GM19193 (cell line): ENCODE measurements at regions not wholly inside any gene's neighbourhood (a gene's known extent, or its start where the extent isn't known, plus 50 kb on each side); places are given as distances from the start of the nearest gene placed in this dataset.

Experiments used
- POLR2A ChIP-seq: IDR thresholded peaks from 4 replicates; pipeline ENCODE4 v1.6.1; 2011; ENCODE audit not compliant: insufficient read depth, insufficient read length; ENCODE audit errors: extremely low read depth

DNA sequence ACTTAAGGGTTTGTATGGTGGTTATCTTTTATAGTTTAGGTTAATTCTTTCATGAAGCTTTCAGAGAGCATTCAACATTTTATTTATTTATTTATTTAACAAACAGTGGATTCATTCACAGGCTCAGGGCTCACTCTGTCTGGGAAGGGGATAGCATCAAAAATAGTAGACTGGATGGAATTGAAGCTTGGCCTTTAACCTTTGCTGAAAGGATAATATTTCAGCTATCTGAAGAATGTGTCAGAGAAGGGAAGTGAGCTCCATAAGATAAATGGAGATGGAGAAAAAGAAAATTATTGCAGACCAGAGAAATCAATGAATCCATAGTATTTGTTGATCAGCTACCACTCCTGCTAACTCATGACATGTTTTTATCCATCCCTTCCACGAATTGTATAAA is 305.6 kb downstream of the COG6 start:
- TF ChIP-seq POLR2A = no peak

DNA sequence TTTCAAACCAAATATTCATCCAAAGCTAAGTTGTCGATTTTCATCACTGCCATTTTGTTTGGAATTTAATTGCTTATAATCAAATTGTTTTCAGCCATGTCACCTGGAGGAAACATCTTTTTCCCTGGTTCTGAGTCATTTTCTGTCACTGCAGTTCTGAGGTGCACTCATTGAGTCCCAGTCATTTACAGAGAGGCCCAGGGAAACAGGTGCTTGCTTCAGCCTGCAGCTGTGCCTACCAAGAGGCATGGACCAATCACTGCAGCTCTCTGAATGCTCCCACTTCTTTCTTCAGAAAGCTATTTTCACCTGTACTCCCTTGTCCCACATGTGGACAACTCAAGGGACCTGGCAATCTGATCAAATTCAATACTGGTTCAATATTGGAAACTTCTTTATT is 308.1 kb downstream of the COG6 start:
- TF ChIP-seq POLR2A = no peak

DNA sequence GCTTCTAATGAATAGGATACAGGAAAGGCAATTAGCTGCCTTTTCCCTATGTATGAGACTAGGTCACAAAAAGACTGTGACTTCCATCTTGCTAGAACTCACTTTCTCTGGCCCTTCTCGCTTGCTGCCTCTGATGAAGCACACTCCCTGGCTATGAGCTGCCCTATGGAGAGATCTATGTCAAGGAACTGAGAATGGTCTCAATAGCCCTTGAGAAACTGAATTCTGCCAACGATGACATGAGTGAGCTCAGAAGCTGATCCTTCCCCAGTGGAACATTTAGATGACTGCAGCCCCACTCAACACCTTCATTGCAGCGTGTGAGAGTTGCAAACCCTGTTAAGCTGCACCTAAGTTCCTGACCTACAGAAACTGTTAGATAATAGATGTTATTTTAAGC is 309.8 kb downstream of the COG6 start:
- TF ChIP-seq POLR2A = no peak

DNA sequence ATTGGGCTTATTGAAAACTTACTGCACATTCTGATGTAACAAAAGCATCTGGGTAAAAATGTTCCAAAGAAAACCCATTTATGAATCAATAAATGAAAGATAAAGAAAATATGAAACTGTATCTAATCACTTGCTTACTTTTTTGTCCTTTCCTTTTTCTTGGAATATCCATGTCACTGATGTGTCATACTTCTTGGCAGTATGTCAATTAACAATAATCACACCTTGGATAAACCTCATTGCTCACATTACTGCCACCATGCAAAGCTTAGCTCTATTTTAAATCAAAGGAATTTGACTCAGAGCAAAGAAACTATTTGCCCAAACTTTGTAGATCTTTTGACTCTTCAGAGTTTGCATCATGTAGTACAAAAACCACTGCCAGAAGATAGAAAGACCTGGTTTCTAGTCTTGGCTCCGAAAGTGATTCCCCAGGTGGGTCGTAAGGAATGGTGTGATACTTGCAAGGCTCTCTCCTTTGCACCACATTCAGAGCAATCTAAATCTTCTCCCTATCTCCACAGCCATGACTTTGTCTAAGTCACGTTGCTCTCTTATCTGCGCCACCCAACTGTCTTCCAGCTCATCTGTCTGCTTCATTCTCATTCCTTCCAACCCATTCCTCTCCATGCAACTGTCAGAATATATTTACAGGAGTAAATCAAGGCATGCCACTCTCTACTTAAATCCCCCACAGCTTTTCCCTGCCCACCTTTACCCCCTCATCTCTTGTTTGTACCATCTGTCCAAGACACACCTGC is 311.9 kb downstream of the COG6 start:
- TF ChIP-seq POLR2A = no peak

DNA sequence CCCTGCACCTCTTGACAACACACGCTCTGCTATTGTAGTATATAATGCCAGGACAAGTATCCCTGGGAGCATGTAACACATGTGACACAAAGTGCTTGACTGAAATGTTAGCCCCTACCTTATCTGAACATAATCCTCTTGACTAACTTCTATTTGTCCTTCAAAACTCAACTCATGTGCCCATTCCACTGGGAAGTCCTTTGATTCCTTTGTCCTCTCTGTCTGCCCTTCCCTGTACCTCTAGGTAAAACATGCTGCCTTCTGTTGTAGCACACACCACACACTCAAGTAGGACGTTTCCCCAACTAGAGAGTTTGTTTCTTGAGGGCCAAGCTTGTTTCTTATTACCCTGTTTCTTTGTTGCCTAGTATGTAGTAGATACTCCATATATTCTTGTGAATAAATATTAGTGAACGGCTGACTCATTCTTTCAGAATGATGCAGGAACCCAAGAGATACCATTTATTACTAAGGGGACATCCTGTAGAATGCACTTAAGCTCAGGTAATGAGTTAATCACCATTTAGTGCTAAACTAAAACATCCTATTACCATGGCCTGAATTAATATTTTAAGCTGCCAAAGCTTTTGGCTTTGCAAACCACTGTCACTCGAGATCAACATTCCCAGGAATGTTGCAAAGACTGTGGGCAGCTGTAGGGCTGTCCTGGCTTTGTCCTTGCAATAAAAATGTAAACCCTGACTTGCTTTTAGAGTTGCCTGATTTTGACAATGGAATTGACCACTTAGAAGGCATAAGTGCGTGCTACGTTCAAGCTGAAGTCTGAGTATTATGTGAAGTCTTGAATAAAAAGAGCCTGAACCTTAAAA is 313.4 kb downstream of the COG6 start:
- no peak for TF ChIP-seq POLR2A

DNA sequence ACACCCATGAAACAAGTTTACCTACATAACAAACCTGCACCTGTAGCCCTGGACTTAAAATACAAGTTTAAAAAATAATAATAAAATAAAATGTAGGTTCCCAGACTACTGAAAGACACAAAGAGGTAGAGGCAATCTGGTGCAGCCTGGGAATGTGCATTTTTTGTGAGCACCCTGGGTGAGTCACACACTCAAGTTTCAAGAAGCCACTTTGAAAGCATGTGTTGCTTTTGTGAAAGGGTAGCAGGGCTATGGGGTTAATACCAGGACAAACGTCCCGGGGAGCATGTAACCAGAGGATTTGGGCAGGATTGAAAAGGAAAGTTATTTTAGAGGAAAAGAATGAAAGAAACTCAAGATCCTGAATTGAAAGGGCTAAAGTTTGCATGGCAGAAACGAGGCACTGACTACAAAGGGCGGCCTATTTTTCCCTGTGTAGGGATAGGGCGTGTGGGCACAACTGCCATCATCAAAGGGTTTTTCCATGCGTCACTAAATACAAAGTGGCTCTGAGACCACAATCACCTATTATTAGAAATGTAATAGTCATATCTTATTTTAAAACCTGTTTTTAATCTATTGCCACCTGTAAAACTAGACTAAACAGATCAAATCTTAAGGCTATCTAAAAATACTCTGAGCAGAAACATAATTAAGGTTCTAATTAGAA is 314.9 kb downstream of the COG6 start:
- no peak for TF ChIP-seq POLR2A

DNA sequence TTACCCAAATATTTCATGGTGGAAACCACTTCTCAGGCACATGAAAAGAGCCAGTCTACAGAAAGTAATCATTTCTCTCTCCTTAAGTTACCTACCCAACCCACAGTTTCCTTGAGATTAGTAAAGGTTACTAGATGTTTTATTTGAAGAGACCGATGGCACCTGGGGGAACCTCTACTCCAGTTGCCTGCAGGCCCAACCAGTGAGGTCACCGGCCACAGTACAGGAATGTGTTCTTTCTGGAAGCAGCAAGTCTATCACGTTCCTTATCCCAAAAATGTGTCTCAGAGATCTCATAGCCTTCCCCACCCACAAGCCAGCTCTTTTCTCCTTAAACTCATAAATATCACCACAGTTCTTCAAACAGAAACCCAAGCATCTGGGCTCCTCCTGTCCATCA is 316.1 kb downstream of the COG6 start:
- no peak for TF ChIP-seq POLR2A

DNA sequence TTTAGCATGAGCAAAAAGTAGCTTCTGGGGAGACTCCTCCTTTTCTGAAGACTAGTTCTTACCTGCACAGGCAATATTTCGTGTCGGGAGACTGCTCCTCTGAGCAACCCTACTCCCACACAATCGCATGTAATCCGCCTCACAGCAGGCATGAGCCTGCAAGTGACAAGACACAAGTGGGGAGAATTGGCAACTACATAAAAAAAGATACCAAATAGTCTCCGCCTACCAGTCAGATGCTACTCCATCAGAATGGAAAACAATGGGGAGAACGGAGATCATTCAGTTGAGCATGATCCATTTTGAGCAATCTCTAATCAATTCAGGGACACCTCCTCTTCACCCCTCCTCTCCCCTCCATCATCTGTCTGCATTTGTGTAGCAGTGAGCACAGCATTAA is 321.0 kb downstream of the COG6 start:
- TF ChIP-seq POLR2A = no peak

DNA sequence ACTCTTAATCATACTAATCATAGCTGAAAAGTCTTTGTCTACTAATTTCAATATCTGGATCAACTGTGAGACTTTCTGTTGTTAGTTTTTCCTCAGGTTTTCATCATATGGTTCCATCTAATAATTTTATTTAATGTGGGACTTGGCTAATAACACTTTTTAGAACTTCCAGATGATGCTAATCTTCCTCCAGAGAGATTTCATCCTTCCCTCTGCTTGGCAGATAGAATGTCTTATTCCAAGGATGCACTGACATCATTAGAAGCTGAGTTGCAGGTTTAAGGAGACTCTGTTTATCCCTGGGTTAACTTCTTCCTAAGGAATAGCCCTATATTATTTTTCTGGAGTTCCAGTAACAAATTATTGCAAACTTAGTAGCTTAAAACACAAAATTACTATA is 325.6 kb downstream of the COG6 start:
- TF ChIP-seq POLR2A = no peak

DNA sequence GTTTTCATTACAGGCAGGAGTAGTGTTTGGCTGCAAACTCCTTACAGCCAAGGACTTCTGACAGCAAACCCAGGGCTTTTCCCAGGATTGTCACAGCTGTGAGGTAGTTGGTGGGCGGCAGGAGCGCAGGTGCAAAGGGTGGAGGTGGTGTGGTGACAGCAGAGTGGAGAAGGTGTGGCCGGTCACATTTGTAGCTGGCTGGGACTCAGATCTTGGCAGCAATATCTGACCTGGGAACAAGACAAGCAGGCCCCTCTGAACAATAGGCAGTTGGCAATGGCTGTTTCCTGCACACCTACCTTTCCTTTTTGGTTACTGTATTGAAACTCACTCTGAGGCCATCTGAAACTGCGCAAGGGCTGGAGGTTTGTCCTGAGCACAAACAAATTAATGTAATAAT is 327.3 kb downstream of the COG6 start:
- TF ChIP-seq POLR2A = no peak

DNA sequence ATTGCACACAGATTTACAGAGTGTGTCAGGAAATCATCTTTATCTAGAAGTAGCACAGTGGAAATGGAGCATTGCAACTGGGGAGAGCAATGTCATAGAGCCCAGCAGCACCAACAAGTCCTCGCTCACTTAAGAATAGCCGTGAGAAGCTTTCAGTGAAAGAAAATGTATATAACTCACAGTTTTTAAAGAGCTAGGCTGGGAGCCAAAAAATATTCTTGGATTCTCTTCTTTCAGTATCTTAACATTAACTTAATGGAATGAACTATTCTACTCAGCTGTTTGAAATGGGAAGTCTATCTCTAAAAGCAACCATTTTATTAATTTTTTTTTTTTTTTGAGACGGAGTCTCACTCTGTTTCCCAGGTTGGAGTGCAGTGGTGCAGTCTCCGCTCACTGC is 329.6 kb downstream of the COG6 start:
- no peak for TF ChIP-seq POLR2A

DNA sequence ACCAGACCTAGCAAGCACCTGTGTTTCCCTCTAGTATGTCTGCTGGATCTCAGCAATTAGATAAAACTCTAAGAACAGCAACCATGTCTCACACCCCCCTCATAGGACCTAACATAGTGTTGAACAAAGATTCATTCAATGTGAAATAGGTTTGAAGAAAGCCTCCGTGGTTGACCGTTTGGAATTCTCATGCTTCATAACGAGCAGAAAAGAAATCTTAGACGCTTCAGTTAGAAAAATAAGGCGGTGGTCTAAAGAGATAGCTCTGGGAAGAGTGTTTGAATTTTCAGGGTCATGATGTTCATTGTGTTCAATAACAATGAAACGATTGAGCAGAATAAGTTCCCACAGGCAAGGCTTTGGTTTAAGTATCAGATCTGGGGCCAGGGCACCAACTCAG is 332.9 kb downstream of the COG6 start:
- no peak for TF ChIP-seq POLR2A

DNA sequence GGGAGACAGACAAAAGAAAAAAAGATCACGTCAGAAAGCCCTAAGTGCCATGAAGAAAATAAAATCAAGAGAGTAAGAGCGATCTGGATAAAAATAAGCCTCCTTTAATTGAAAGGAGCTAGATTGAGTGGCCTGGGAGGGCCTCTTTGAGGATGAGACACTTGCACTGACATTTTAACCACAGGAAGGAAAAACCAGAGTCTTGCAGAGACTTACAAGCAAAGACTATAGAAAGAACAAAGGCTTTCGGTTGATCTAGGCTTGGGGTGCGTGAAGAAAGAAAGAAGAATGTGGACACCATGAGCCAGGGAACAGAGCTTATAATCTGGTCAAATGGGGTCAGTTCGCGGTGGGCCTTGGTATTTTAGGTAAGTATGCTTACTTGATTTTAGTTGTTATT is 342.7 kb downstream of the COG6 start:
- no peak for TF ChIP-seq POLR2A

DNA sequence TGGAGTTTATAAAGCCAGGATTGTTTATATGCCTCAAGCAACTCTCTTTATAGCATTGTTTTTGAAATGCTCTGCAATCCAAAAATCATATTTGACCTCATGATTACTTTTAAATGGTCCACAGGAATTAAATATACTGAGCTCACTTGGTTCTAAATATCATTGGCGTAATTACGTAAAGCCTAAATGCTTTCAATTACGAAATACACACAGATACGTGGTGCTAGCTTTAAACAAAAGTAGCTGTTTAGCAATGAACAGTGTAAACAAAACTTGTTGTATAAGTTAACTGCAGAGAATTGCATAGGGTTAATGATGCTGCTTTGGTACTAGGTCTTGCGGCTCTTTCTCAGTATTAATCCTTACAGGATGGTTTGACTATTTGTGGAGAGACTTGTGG is 346.6 kb downstream of the COG6 start:
- TF ChIP-seq POLR2A = no peak

DNA sequence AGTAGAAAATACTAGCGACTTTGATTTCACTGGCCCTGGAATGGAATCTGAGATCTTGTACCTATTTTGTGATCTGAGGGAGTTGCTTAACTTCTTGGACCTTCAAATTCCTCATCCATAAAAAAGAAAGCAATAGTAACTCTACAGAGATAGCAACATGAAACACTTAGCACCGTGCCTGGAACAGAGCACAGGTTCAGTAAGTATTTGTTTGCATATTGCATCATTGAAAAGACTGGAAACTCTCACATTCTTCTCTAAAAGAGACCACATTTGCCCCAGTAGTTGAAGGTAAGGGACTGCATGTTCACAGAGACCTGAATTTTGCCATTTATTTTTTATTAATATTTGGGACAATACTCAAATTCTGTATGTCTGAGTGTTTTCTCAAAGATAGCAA is 358.1 kb downstream of the COG6 start:
- TF ChIP-seq POLR2A = no peak
